ENCODE measurements at regions not wholly inside any gene's neighbourhood (a gene's known extent, or its start where the extent isn't known, plus 50 kb on each side); places are given as distances from the start of the nearest gene placed in this dataset.

- Mint-ChIP-seq H3K27me3 (ENCODE audit: insufficient read depth, unreplicated experiment) (no peaks in the 10 kb centered on the region), H3K27ac (ENCODE audit: low read depth, unreplicated experiment) (no peak overlapping the region), H3K4me1 (ENCODE audit: insufficient read depth, unreplicated experiment) (no peaks in the 10 kb centered on the region), H3K4me3 (ENCODE audit: unreplicated experiment) (no peak overlapping the region), H3K9me3 (ENCODE audit: unreplicated experiment) (no peaks in the 10 kb centered on the region), H3K36me3 (ENCODE audit: insufficient read depth, unreplicated experiment) (no peaks in the 10 kb centered on the region)
- CTCF ChIA-PET = no interaction called here
- intact Hi-C loops (cut with micrococcal nuclease) = no loop called here
- no TSS peak for BruUV-seq (replicated peaks)
- POLR2A ChIA-PET = no interaction called here
- TF ChIP-seq CTCF (IDR thresholded peaks at IDR 0.05; ENCODE audit: unreplicated experiment) = no peak
- DNase-seq (ENCODE audit: unreplicated experiment) = no peak
Observed at GRCh38 chr12:33313476-33313875, 126.1 kb downstream of the SYT10 start.

GRCh38 chr12:33310471-33310870, 129.1 kb downstream of the SYT10 start:
- intact Hi-C loops (cut with micrococcal nuclease) = no loop called here
- Mint-ChIP-seq H3K4me3 (ENCODE audit: unreplicated experiment) (no peak overlapping the region), H3K4me1 (ENCODE audit: insufficient read depth, unreplicated experiment) (no peaks in the 10 kb centered on the region), H3K36me3 (ENCODE audit: insufficient read depth, unreplicated experiment) (no peaks in the 10 kb centered on the region), H3K27ac (ENCODE audit: low read depth, unreplicated experiment) (no peak overlapping the region), H3K27me3 (ENCODE audit: insufficient read depth, unreplicated experiment) (no peaks in the 10 kb centered on the region), H3K9me3 (ENCODE audit: unreplicated experiment) (no peaks in the 10 kb centered on the region)
- POLR2A ChIA-PET = no interaction called here
- TF ChIP-seq CTCF (IDR thresholded peaks at IDR 0.05; ENCODE audit: unreplicated experiment) = no peak
- BruUV-seq (replicated peaks) = no TSS peak
- no peak for DNase-seq (ENCODE audit: unreplicated experiment)
- CTCF ChIA-PET = no interaction called here

- POLR2A ChIA-PET = no interaction called here
- Mint-ChIP-seq H3K4me3 (ENCODE audit: unreplicated experiment) (no peak overlapping the region), H3K27ac (ENCODE audit: low read depth, unreplicated experiment) (no peak overlapping the region), H3K36me3 (ENCODE audit: insufficient read depth, unreplicated experiment) (no peaks in the 10 kb centered on the region), H3K4me1 (ENCODE audit: insufficient read depth, unreplicated experiment) (no peaks in the 10 kb centered on the region), H3K9me3 (ENCODE audit: unreplicated experiment) (peaks cover 4% of the 10 kb centered on the region), H3K27me3 (ENCODE audit: insufficient read depth, unreplicated experiment) (peaks cover 12% of the 10 kb centered on the region)
- TF ChIP-seq CTCF (IDR thresholded peaks at IDR 0.05; ENCODE audit: unreplicated experiment) = no peak
- DNase-seq (ENCODE audit: unreplicated experiment) = no peak
- CTCF ChIA-PET = interaction anchor here (0.7 kb wide), 1 partner anchor 54 kb away, joined by 3 read pairs; no protein-coding TSS in a partner anchor
- intact Hi-C loops (cut with micrococcal nuclease) = no loop called here
- BruUV-seq (replicated peaks) = no TSS peak
Observed at GRCh38 chr12:33304176-33304575, 135.4 kb downstream of the SYT10 start.

- ChIA-PET CTCF (interaction anchor here (0.7 kb wide), 1 partner anchor 716 kb away, joined by 3 read pairs; no protein-coding TSS in a partner anchor), POLR2A (no interaction called here)
- H3K4me3 Mint-ChIP-seq (ENCODE audit: unreplicated experiment) = no peak overlapping the region
- no peak for DNase-seq (ENCODE audit: unreplicated experiment)
- H3K36me3 Mint-ChIP-seq (ENCODE audit: insufficient read depth, unreplicated experiment) = no peaks in the 10 kb centered on the region
- H3K27me3 Mint-ChIP-seq (ENCODE audit: insufficient read depth, unreplicated experiment) = no peaks in the 10 kb centered on the region
- H3K9me3 Mint-ChIP-seq (ENCODE audit: unreplicated experiment) = peaks cover 19% of the 10 kb centered on the region
- no TSS peak for BruUV-seq (replicated peaks)
- intact Hi-C loops (cut with micrococcal nuclease) = no loop called here
- no peak for TF ChIP-seq CTCF (IDR thresholded peaks at IDR 0.05; ENCODE audit: unreplicated experiment)
- H3K27ac Mint-ChIP-seq (ENCODE audit: low read depth, unreplicated experiment) = no peak overlapping the region
- no peaks in the 10 kb centered on the region for H3K4me1 Mint-ChIP-seq (ENCODE audit: insufficient read depth, unreplicated experiment)
Observed at GRCh38 chr12:33296529-33296928, 143.1 kb downstream of the SYT10 start.
